ENCODE measurements at regions not wholly inside any gene's neighbourhood (a gene's known extent, or its start where the extent isn't known, plus 50 kb on each side); places are given as distances from the start of the nearest gene placed in this dataset.

DNA sequence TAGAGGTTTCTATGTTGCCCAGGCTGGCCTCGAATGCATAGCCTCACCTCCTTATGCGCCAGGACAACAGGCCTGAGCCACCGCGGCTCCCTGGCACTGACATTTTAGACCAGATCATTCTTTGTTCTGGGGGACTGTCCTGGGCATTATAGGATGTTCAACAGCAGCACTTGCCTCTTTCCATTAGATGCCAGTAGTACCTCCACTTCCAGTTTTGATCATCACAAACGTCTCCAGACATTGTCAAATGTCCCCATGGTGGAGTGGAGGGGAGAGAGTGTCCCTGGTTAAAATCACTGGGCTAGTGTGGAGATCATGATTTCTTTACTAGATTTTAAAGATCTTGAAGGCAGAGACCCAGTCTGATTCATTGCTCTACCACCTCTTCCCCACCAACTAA is 125.2 kb upstream of the MKLN1 start:
- ChIA-PET CTCF (no interaction called here), POLR2A (no interaction called here)
- intact Hi-C loops (cut with DNase I, micrococcal nuclease), result no loop called here
- H3K4me1 Mint-ChIP-seq (ENCODE audit: low read depth), result no peaks in the 10 kb centered on the region
- H3K9me3 Mint-ChIP-seq, result no peaks in the 10 kb centered on the region
- Histone ChIP-seq H3K9me3 (ENCODE audit: control insufficient read depth in 1 of 2, insufficient read depth in 1 of 2, low read length in 2 of 2) (no peaks in the 10 kb centered on the region), H3K27me3 (ENCODE audit: control insufficient read depth in 1 of 2, insufficient read depth in 2 of 2, low read length in 2 of 2) (no peaks in the 10 kb centered on the region), H3K36me3 (ENCODE audit: insufficient read depth, low read length) (no peaks in the 10 kb centered on the region), H3K4me3 (ENCODE audit: low read length) (no peak overlapping the region), H3K4me1 (ENCODE audit: insufficient read depth, low read length) (no peaks in the 10 kb centered on the region), H3K27ac (ENCODE audit: low read depth in 1 of 2, low read length in 2 of 2) (no peak overlapping the region)
- no peak for DNase-seq
- ATAC-seq (ENCODE audit: poor library complexity), result no peak
- no peaks in the 10 kb centered on the region for H3K27me3 Mint-ChIP-seq
- no peak overlapping the region for H3K4me3 Mint-ChIP-seq
- no peak overlapping the region for H3K27ac Mint-ChIP-seq
- TF ChIP-seq, protein P1, sequence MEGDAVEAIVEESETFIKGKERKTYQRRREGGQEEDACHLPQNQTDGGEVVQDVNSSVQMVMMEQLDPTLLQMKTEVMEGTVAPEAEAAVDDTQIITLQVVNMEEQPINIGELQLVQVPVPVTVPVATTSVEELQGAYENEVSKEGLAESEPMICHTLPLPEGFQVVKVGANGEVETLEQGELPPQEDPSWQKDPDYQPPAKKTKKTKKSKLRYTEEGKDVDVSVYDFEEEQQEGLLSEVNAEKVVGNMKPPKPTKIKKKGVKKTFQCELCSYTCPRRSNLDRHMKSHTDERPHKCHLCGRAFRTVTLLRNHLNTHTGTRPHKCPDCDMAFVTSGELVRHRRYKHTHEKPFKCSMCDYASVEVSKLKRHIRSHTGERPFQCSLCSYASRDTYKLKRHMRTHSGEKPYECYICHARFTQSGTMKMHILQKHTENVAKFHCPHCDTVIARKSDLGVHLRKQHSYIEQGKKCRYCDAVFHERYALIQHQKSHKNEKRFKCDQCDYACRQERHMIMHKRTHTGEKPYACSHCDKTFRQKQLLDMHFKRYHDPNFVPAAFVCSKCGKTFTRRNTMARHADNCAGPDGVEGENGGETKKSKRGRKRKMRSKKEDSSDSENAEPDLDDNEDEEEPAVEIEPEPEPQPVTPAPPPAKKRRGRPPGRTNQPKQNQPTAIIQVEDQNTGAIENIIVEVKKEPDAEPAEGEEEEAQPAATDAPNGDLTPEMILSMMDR (IDR thresholded peaks at IDR 0.05), result no peak
- H3K36me3 Mint-ChIP-seq (ENCODE audit: low read depth), result no peaks in the 10 kb centered on the region

DNA sequence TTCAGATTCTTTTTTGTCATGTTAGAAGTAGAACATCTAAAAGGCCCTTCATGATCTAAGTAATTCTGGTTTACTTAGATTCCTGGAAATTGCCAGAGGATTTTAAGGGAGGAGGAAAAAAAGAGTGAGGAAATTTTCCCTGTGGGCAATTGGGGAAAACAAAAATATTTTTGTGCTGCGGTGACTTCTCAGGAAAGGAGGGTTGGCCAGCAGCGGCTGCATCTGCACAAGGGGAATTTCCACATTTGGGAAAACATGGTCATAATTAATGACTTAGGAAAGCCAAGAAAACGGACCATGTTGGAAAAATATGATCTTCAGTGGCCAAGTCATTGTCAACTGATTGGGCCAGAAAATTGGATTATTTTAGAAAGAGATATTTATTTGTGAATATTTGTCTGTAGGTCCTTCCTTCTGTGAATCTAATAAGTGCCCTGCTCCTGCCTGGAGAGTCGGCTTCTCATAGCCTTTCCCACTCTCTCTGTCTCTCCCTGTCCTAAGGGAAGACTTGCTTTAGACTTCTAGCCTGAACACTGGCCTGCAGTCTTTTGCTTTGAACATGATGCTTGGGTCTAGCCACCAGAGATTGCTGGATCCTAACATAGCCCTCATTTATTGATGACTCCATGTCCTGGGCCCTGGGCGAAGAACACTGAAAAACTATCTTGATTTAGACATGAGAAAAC is 124.2 kb upstream of the MKLN1 start:
- CTCF ChIA-PET, result no interaction called here
- H3K36me3 Mint-ChIP-seq (ENCODE audit: low read depth), result no peaks in the 10 kb centered on the region

DNA sequence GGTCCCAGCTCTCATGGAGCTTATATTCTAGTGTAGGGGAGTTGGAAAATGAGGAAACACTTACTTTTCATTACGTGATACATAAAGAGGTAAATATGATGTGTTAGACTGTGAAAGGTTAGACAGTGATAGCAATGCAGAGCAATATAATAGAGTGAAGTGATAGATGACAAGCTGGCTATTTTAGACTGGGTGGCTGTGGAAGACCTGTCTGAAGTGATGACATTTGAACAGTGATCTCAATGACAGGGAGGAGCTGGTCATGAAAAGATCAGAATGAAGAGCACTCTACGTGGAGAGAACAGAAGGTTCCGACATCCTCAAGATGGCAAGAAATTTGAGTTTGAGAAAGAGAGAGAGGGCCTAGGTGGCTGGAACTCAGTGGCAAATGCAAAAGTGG is 118.9 kb upstream of the MKLN1 start:
- no peaks in the 10 kb centered on the region for H3K36me3 Mint-ChIP-seq (ENCODE audit: low read depth)
- no peak overlapping the region for H3K27ac Mint-ChIP-seq

More for the DNA sequence above, 124.2 kb upstream of the MKLN1 start:
- POLR2A ChIA-PET, result no interaction called here
- intact Hi-C loops (cut with DNase I, micrococcal nuclease), result no loop called here
- Mint-ChIP-seq H3K4me1 (ENCODE audit: low read depth) (no peaks in the 10 kb centered on the region), H3K9me3 (no peaks in the 10 kb centered on the region), H3K4me3 (no peak overlapping the region), H3K27ac (no peak overlapping the region), H3K27me3 (no peaks in the 10 kb centered on the region)
- Histone ChIP-seq H3K27me3 (ENCODE audit: control insufficient read depth in 1 of 2, insufficient read depth in 2 of 2, low read length in 2 of 2) (no peaks in the 10 kb centered on the region), H3K9me3 (ENCODE audit: control insufficient read depth in 1 of 2, insufficient read depth in 1 of 2, low read length in 2 of 2) (no peaks in the 10 kb centered on the region), H3K4me3 (ENCODE audit: low read length) (no peak overlapping the region), H3K27ac (ENCODE audit: low read depth in 1 of 2, low read length in 2 of 2) (no peak overlapping the region), H3K36me3 (ENCODE audit: insufficient read depth, low read length) (no peaks in the 10 kb centered on the region), H3K4me1 (ENCODE audit: insufficient read depth, low read length) (no peaks in the 10 kb centered on the region)
- no peak for DNase-seq
- TF ChIP-seq, protein P1 (IDR thresholded peaks at IDR 0.05), result no peak
- ATAC-seq (ENCODE audit: poor library complexity), result no peak

More for the DNA sequence above, 118.9 kb upstream of the MKLN1 start:
- H3K4me3 Mint-ChIP-seq, result no peak overlapping the region
- H3K9me3 ChIP-seq (ENCODE audit: control insufficient read depth in 1 of 2, insufficient read depth in 1 of 2, low read length in 2 of 2), result no peaks in the 10 kb centered on the region
- no peaks in the 10 kb centered on the region for H3K9me3 Mint-ChIP-seq
- H3K27me3 Mint-ChIP-seq, result no peaks in the 10 kb centered on the region
- CTCF ChIA-PET, result interaction anchor here (1.5 kb wide), 1 partner anchor 14 kb away, joined by 4 read pairs; no protein-coding TSS in a partner anchor
- no peak overlapping the region for H3K27ac ChIP-seq (ENCODE audit: low read depth in 1 of 2, low read length in 2 of 2)
- no peaks in the 10 kb centered on the region for H3K36me3 ChIP-seq (ENCODE audit: insufficient read depth, low read length)
- ATAC-seq (ENCODE audit: poor library complexity), result no peak
- no peak overlapping the region for H3K4me3 ChIP-seq (ENCODE audit: low read length)
- no peaks in the 10 kb centered on the region for H3K4me1 Mint-ChIP-seq (ENCODE audit: low read depth)
- POLR2A ChIA-PET, result interaction anchor here (0.8 kb wide), 1 partner anchor 25 kb away, joined by 3 read pairs; no protein-coding TSS in a partner anchor
- H3K4me1 ChIP-seq (ENCODE audit: insufficient read depth, low read length), result no peaks in the 10 kb centered on the region
- no peak for DNase-seq
- intact Hi-C loops (cut with DNase I, micrococcal nuclease), result no loop called here
- no peaks in the 10 kb centered on the region for H3K27me3 ChIP-seq (ENCODE audit: control insufficient read depth in 1 of 2, insufficient read depth in 2 of 2, low read length in 2 of 2)
- TF ChIP-seq, protein P1 (IDR thresholded peaks at IDR 0.05), result no peak
